D721Med (cell line): ENCODE measurements at regions not wholly inside any gene's neighbourhood (a gene's known extent, or its start where the extent isn't known, plus 50 kb on each side); places are given as distances from the start of the nearest gene placed in this dataset.

Experiments
- DNase-seq: peaks from one replicate; pipeline ENCODE4 v3.0.0; 2011; ENCODE audit warnings: low spot score; ENCODE audit not compliant: insufficient read length
- FAIRE-seq: peaks from 2 replicates; lab custom pipeline; 2011; peaks lifted over from hg19 to GRCh38; lab: Jason Lieb, UNC
- TF ChIP-seq, protein P1 (sequence below): IDR thresholded peaks from 2 replicates; pipeline ENCODE4 v1.5.1; 2012; ENCODE audit warnings: mild to moderate bottlenecking, control low read depth; ENCODE audit not compliant: insufficient read depth; ENCODE audit errors: missing control alignments

DNA sequence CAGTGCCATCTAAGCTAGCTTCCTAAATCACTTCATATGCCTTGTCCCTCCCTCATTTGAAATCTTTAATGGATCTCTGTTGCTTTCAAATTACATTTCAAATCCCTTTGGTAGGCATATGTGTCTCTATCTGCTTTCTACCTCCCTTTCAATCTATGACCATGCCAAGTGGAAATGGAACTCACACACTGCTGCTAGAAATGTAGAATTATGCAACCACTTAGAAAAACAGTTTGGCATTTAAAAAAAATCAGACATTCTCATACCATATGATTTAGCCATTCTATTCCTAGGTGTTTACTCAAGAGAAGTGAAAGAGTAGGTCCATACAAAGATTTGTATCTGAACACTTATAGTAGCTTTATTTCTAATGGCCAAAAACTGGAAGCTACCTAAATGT, 413.5 kb upstream of the INTU start:
- TF ChIP-seq, protein P1, sequence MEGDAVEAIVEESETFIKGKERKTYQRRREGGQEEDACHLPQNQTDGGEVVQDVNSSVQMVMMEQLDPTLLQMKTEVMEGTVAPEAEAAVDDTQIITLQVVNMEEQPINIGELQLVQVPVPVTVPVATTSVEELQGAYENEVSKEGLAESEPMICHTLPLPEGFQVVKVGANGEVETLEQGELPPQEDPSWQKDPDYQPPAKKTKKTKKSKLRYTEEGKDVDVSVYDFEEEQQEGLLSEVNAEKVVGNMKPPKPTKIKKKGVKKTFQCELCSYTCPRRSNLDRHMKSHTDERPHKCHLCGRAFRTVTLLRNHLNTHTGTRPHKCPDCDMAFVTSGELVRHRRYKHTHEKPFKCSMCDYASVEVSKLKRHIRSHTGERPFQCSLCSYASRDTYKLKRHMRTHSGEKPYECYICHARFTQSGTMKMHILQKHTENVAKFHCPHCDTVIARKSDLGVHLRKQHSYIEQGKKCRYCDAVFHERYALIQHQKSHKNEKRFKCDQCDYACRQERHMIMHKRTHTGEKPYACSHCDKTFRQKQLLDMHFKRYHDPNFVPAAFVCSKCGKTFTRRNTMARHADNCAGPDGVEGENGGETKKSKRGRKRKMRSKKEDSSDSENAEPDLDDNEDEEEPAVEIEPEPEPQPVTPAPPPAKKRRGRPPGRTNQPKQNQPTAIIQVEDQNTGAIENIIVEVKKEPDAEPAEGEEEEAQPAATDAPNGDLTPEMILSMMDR: no peak
- FAIRE-seq (no peak), DNase-seq (no peak)

DNA sequence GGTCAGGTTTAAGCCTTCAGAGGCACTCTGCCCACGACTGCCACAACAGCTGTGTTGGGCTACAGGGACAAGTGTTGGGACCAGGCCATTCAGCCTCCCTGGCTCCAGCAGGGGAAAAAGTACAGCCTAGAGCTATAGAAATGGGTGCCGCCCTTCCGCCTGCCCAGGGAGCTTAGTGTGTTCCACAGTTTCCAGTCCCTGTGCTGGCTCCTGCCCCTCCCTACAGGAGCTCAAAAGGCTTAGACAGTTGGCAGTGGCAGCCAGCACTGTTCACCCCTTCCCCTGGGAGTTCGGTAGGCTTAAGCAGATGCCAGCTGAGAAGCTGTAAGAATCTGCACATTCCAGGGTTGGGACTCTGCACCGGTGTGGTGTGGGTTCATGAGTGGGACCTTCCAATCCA, 408.2 kb upstream of the INTU start:
- TF ChIP-seq, protein P1: no peak
- FAIRE-seq: no peak
- no peak for DNase-seq

DNA sequence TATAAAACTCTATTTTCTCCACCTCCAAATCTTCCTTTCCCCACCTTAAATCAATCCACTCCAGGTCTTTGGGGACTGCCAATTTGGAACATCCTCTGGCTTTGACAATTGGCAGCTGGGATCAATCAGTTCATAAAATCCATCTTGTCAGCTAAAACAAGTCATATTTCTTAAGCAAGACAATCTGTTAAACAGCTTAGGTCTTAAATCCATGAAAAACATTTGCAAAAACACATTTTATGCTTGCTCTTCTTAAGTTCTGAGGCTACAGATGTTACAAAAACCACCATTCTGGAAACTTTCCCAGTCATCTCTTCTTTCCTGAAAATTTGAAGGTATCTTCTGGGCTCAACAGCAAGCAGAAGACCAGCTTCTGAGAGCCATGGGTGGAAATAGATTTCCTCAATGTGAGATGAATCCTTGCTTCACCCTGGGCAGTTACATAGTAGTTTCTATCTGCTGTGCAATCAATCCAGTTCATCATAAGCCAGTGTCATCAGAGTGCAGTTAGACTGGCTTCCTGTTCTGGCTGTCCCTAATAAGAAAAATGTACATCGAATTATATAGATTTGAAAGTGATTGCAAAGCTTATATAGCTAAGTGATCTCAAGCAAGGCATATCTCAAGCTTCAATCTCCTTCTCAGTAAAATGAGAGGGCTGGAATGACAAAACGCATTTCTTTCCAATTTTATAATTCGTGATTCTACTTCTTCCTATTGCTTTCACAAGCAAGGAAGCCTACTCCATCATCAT, 402.7 kb upstream of the INTU start:
- TF ChIP-seq, protein P1: no peak
- FAIRE-seq: no peak

DNA sequence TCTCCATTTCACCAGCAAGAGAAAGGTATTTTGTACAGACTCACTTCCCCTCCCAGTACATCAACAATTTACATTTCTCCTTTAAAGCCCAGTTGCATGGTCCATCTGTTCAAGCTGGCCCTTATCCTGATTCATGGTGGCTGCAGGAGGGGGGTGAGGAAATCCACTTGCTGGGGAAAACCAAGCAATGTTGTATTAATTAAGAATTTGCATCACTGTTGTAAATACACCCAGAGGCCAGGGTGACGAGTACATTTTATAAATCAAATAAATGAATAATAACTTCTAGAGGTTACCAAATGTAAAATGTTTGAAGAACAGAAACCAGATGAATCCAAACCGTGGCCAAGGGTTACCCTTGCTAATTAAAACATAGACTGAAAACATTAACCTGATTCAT, 395.9 kb upstream of the INTU start:
- no peak for DNase-seq
- no peak for FAIRE-seq
- TF ChIP-seq, protein P1: no peak

More for the DNA sequence above, 402.7 kb upstream of the INTU start:
- DNase-seq: no peak

DNA sequence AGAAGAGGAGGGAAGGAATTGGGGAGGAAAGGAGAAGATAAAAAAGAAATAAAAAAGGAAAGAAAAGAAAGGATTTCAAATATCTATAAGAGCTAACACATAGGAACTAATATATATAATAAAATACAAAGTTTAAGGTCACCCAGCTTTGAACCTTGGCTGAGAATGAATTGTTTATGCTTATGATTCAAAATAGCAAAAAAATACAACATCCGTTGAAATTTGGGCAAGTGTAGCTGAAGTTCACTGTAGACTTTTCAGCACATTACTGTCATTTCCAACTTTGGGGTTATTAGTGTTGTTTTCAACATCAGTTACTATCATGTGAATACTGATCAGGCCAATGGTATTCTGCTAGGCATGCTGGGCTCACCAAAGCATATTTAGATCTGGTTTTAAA, 395.2 kb upstream of the INTU start:
- FAIRE-seq (no peak), DNase-seq (no peak)
- TF ChIP-seq, protein P1: no peak

DNA sequence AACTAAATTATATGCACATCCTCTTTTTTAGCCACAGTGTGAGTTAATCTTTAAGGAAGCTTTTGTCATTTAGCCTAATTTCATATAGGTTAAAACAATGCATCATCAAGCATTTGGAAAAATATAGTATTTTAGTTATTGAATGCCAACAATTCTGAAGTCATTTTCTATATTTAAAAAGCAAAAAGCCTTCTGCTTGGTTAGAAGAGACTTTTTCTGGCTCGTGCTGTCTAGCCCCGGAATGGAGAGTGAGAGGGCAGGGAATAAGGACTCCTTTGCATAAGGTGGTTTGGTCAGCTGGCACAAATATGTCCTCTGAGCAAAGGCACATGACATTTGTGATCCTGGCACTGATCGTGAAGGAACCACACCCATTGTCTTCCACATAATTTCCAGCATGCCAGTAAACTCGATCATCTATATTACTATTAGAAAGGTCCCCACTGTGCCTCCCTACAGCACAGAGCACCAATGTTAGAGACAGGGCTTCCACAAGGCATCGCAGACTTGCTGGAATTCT, 393.7 kb upstream of the INTU start:
- no peak for FAIRE-seq
- no peak for DNase-seq
- TF ChIP-seq, protein P1: no peak
